ENCODE measurements at regions not wholly inside any gene's neighbourhood (a gene's known extent, or its start where the extent isn't known, plus 50 kb on each side); places are given as distances from the start of the nearest gene placed in this dataset.
"Not testable (repeated sequence)": the region's sequence is repeated elsewhere in the genome, so short reads cannot be mapped to it uniquely, and the experiment has no call there.

DNA sequence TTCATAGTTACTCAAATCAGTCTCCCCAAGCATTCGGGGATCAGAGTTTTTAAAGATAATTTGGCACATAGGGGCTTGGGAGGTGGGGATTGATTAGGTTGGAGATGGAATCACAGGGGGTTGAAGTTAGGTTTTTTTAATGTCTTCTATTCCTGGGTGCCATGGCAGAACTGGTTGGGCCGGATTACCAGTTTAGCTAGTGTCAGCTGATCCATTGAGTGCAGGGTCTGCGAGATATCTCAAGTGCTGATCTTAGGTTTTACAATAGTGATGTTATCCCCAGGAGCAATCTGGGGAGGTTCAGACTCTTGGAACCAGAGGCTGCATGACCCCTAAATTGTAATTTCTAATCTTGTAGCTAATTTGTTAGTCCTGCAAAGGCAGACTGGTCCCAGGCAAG lies 163.5 kb upstream of the ATP10A start:
- POLR2A ChIA-PET; RAD21 ChIA-PET (ENCODE audit: low non-redundant PET in 1 of 2, low total read pairs in 2 of 2, uncharacterized antibody in 2 of 2, unreplicated experiment in 2 of 2); DNase-seq (ENCODE audit: low read depth, low spot score); intact Hi-C loops (cut with micrococcal nuclease); H2AFZ ChIP-seq (ENCODE audit: low read depth, low read length, poor library complexity, severe bottlenecking); H3K27me3 ChIP-seq (ENCODE audit: insufficient read depth, low read length); H4K20me1 ChIP-seq (ENCODE audit: insufficient read depth); H3K4me3 ChIP-seq (replicated peaks in 1 of 2; ENCODE audit: low read depth in 1 of 2, low read length in 2 of 2); H3K79me2 ChIP-seq (ENCODE audit: insufficient read depth, low read length); H3K36me3 ChIP-seq (ENCODE audit: control insufficient read depth in 1 of 2, insufficient read depth in 2 of 2, low read length in 2 of 2); H3K4me2 ChIP-seq (ENCODE audit: low read length); ATAC-seq; H3K27ac ChIP-seq (ENCODE audit: low read depth, low read length); H3K4me1 ChIP-seq (ENCODE audit: control insufficient read depth in 1 of 2, insufficient read depth in 2 of 2, low read length in 2 of 2); CTCF ChIA-PET; BruUV-seq (replicated peaks); H3K9ac ChIP-seq (ENCODE audit: low read length); H3K9me2 ChIP-seq (ENCODE audit: insufficient read depth): not testable (repeated sequence)
- H3K9me3 ChIP-seq (ENCODE audit: control insufficient read depth in 1 of 2, insufficient read depth in 1 of 2, low read depth in 1 of 2, low read length in 2 of 2): peaks cover 9 to 17% of the 10 kb centered on the region in 2 experiments; a peak in 2 of 4 replicates

GRCh38 chr15:26024241-26024640 lies 161.1 kb upstream of the ATP10A start:
- Histone ChIP-seq H3K27ac (ENCODE audit: low read depth, low read length) (no peak overlapping the region), H3K4me1 (ENCODE audit: control insufficient read depth in 1 of 2, insufficient read depth in 2 of 2, low read length in 2 of 2) (no peaks in the 10 kb centered on the region), H3K9me3 (ENCODE audit: control insufficient read depth in 1 of 2, insufficient read depth in 1 of 2, low read depth in 1 of 2, low read length in 2 of 2) (peaks cover 9 to 24% of the 10 kb centered on the region in 2 experiments; a peak in 2 of 4 replicates), H3K4me3 (replicated peaks in 1 of 2; ENCODE audit: low read depth in 1 of 2, low read length in 2 of 2) (no peak overlapping the region), H3K4me2 (ENCODE audit: low read length) (no peak overlapping the region), H3K27me3 (ENCODE audit: insufficient read depth, low read length) (no peaks in the 10 kb centered on the region), H3K36me3 (ENCODE audit: control insufficient read depth in 1 of 2, insufficient read depth in 2 of 2, low read length in 2 of 2) (no peaks in the 10 kb centered on the region), H3K9me2 (ENCODE audit: insufficient read depth) (no peaks in the 10 kb centered on the region), H3K9ac (ENCODE audit: low read length) (no peak overlapping the region), H4K20me1 (ENCODE audit: insufficient read depth) (no peaks in the 10 kb centered on the region), H3K79me2 (ENCODE audit: insufficient read depth, low read length) (no peaks in the 10 kb centered on the region), H2AFZ (ENCODE audit: low read depth, low read length, poor library complexity, severe bottlenecking) (no peak overlapping the region)
- ChIA-PET POLR2A (no interaction called here), CTCF (no interaction called here), RAD21 (ENCODE audit: low non-redundant PET in 1 of 2, low total read pairs in 2 of 2, uncharacterized antibody in 2 of 2, unreplicated experiment in 2 of 2) (no interaction called here)
- BruUV-seq (replicated peaks): no TSS peak
- ATAC-seq: no peak
- TF ChIP-seq SRF (IDR thresholded peaks at IDR 0.05; ENCODE audit: low read depth) (no peak), EGR1 (IDR thresholded peaks at IDR 0.05; ENCODE audit: low read depth) (no peak), SP1 (IDR thresholded peaks at IDR 0.05; ENCODE audit: low read depth) (no peak), CEBPB (IDR thresholded peaks at IDR 0.05; ENCODE audit: low read depth) (no peak), ELF1 (IDR thresholded peaks at IDR 0.05; ENCODE audit: borderline replicate concordance, low read depth) (no peak), YY1 (IDR thresholded peaks at IDR 0.05; ENCODE audit: extremely low read depth, insufficient replicate concordance, low read depth, low read length) (no peak), EZH2 (IDR thresholded peaks at IDR 0.05) (no peak), POLR2A (IDR thresholded peaks at IDR 0.05; ENCODE audit: borderline replicate concordance, extremely low read depth, insufficient read depth, insufficient read length) (no peak), EZH2phosphoT487 (IDR thresholded peaks at IDR 0.05; ENCODE audit: borderline replicate concordance) (no peak)
- TF ChIP-seq, protein P1, sequence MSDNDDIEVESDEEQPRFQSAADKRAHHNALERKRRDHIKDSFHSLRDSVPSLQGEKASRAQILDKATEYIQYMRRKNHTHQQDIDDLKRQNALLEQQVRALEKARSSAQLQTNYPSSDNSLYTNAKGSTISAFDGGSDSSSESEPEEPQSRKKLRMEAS (IDR thresholded peaks at IDR 0.05): no peak
- TF ChIP-seq, protein P2, sequence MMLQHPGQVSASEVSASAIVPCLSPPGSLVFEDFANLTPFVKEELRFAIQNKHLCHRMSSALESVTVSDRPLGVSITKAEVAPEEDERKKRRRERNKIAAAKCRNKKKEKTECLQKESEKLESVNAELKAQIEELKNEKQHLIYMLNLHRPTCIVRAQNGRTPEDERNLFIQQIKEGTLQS (IDR thresholded peaks at IDR 0.05): no peak
- intact Hi-C loops (cut with micrococcal nuclease): no loop called here
- DNase-seq (ENCODE audit: low read depth, low spot score): no peak
